Fibroblast of villous mesenchyme (primary cell): ENCODE measurements at regions not wholly inside any gene's neighbourhood (a gene's known extent, or its start where the extent isn't known, plus 50 kb on each side); places are given as distances from the start of the nearest gene placed in this dataset.

Experiments used
- DNase-seq: peaks from one replicate; pipeline ENCODE4 v3.0.0-alpha.2; 2010; ENCODE audit warnings: low read depth
- H3K4me3 ChIP-seq: 2 replicates; pipeline ENCODE4 v1.5.1; 2011; ENCODE audit warnings: low read depth, mild to moderate bottlenecking, low read length
- TF ChIP-seq, protein P1 (sequence below): IDR thresholded peaks from 2 replicates; pipeline ENCODE4 v1.5.1; 2012; ENCODE audit warnings: low read depth, mild to moderate bottlenecking, low read length; ENCODE audit not compliant: insufficient read depth

- no peak for DNase-seq
- TF ChIP-seq, protein P1, sequence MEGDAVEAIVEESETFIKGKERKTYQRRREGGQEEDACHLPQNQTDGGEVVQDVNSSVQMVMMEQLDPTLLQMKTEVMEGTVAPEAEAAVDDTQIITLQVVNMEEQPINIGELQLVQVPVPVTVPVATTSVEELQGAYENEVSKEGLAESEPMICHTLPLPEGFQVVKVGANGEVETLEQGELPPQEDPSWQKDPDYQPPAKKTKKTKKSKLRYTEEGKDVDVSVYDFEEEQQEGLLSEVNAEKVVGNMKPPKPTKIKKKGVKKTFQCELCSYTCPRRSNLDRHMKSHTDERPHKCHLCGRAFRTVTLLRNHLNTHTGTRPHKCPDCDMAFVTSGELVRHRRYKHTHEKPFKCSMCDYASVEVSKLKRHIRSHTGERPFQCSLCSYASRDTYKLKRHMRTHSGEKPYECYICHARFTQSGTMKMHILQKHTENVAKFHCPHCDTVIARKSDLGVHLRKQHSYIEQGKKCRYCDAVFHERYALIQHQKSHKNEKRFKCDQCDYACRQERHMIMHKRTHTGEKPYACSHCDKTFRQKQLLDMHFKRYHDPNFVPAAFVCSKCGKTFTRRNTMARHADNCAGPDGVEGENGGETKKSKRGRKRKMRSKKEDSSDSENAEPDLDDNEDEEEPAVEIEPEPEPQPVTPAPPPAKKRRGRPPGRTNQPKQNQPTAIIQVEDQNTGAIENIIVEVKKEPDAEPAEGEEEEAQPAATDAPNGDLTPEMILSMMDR, result no peak
- H3K4me3 ChIP-seq, result no peak overlapping the region
Measured at GRCh38 chr6:91786474-91787184, 1199.8 kb upstream of the MAP3K7 start.

DNA sequence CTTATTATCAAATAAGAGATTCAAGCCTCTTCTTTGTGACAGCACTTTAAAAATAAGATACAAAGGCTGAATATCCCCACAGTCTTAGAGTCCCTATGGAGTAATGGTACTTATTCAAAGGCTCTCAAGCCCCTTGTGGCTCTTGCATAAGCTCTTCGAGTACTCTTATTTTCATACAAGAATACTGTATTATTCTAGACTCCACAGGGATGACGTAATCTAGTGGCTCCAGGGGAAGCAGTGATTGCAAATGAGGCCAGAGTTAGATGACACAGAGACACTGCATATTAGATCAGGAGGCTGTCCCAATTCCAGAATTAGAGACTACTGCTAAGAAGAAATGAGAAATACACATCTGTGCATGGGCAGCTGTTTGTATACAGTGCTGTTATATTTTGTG is 1195.9 kb upstream of the MAP3K7 start:
- TF ChIP-seq, protein P1, result no peak
- no peak for DNase-seq
- no peak overlapping the region for H3K4me3 ChIP-seq

DNA sequence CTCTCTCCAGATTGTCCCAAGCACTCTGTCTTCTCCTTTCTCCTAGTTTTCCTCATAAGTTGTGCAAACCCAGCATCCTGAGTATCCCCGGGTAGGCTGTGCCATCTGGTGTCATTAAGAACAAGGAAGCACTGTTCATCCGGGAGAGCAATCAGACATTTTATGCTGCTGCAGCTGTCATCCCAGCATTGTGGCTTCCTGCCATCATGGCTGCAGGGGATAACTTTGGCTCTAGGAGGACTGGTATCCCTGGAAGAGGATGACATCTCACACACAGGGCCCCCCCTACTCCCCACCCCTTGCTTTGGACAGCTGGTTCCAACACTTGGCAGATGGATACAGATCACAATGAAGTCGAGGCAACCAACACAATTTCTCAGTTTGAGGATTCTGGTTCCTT is 1195.1 kb upstream of the MAP3K7 start:
- no peak for DNase-seq
- H3K4me3 ChIP-seq, result no peak overlapping the region
- TF ChIP-seq, protein P1, result no peak

- no peak for DNase-seq
- TF ChIP-seq, protein P1, result no peak
- no peak overlapping the region for H3K4me3 ChIP-seq
Measured at GRCh38 chr6:91780270-91780669, 1193.4 kb upstream of the MAP3K7 start.

DNA sequence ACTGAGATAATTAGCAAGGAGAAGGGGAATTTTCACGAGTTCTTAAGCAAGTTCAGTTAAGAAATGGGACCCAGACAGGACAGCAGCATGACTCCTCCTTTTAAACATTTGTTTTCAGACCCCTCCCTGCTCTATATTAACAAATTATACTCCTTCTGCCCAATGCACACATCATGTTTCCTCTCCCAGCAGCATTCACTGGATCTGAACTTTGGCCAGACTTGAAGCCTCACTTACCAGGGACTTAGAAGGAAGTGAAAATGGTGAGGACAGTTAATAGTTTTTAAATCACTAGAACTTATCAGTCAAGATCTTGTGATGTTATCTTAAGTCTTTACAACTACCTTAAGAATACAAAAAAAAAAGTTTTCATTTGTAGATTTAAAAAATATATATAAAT is 1174.7 kb upstream of the MAP3K7 start:
- DNase-seq, result no peak
- no peak overlapping the region for H3K4me3 ChIP-seq
- TF ChIP-seq, protein P1, result no peak

- no peak for DNase-seq
- no peak overlapping the region for H3K4me3 ChIP-seq
- TF ChIP-seq, protein P1, result no peak
Measured at GRCh38 chr6:91754691-91755090, 1167.8 kb upstream of the MAP3K7 start.

DNA sequence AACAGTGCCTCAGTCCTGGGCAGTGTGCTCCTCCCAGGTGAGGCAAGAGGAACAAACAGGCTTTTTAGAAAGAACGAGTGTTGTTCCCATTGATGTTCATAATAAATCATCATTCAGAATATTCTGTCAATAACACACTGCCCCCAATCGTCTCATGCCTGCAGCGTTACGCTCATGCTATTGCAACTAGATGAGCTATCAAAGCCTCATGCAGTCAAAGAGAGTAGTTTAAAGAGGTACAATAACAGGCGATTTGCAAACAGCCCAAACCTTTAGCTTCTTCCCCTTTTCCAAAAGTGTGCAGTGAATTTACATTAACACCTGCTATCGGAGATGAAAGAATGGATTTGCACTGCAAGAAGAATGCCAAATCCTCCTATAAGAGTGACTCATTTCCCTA is 1164.7 kb upstream of the MAP3K7 start:
- no peak overlapping the region for H3K4me3 ChIP-seq
- DNase-seq, result no peak
- TF ChIP-seq, protein P1, result no peak
